Ammon's horn (tissue), 1 donor: ENCODE measurements at regions not wholly inside any gene's neighbourhood (a gene's known extent, or its start where the extent isn't known, plus 50 kb on each side); places are given as distances from the start of the nearest gene placed in this dataset.

Experiments used
- DNase-seq: peaks from one replicate; pipeline ENCODE4 v3.0.0-alpha.2; 2016; ENCODE audit warnings: low spot score

DNA sequence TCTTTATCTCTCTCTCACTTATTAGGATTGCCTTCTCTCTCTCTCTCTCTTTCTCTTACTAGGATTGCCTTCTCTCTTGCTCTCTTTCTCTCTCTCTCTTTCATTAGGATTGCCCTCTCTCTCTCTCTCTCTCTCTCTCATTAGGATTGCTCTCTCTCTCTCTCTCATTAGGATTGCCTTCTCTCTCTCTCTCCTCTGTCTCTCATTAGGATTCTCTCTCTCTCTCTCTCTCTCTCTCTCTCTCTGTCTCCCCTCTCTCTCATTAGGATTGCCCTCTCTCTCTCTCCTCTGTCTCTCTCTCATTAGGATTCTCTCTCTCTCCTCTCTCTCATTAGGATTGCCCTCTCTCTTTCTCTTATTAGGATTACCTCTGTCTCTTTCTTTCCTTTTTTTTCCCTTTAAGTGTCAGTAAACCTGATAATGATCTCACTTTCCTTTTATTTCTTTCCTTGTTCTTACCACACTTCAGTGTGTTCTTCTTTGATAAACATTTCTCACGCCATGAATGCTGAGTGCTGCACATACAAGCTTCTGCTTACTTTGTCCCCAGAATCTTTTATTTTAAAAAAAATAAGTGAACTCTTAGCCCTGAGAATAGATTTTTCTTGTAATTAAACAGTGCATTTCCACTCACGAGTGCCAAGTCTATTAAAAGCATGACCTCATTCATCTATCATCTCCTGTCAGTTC is 243.4 kb upstream of the TBC1D5 start:
- no peak for DNase-seq

DNA sequence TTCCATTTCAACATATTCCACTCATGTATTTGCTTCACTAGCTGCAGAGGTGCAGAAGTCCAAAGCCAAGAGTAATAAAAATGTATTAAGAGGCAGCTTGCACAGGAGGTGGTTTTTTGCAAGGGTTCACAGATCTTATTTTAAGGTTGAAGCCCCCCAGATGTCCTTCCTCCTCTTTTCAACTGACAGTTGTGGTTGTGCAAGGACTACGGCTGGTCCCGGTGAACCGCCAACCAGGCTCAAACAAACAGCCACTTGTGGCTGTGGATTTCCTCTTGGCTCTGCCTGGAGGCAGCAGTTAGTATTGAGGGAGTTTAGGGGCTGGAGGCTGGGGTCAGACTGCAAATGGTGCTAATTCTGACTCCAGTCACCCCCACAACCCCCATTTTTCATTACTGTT is 240.7 kb upstream of the TBC1D5 start:
- DNase-seq = no peak

DNA sequence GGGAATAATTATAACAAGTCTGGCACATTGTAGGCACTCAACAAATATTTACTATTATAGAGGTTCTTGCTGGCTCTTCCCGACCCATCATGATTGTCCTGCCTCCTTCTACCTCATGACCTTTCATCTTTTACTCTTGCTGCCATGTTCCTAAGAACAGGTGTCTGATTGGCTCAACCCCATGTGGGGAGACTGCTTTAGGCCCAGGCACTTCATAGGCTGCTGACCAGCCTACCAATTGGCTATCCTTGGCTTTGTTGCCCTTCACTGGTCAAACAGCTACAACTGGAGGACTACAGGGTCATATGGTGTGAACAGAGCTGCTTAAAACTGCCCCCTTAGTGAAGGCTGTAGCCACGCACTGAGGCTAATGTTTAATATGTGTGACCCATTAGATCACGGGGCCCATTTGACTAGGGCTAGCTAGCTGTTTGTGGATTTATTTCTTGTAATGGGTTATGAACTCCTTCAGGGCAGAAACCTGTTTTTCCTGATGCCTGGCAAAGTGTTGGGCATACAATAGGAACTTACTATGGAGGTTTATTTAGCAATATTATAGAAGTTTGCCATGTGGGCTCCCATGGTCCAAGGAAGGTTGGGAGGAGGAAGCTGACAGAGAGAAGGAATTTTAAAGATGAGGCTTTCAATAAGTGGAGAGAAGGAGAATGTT is 239.9 kb upstream of the TBC1D5 start:
- no peak for DNase-seq

DNA sequence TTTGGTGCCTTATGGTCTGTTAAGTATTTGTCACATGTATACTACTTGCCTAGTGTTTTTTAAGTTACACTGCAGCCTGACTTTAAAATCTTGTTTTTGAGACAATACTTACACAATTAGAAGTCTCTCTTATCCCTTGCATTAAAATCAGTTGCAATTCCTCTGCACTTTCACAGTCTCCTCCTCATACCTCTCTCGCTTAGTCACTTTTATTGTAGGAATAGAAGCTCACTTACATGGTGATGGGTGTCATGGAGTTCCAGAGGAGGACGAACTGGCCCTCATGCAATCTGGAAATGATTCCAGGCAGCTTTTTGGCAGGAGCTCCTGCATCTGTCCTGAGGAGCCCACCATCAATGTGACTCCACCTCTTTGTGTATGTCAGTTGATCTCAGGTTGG is 238.4 kb upstream of the TBC1D5 start:
- DNase-seq = no peak

DNA sequence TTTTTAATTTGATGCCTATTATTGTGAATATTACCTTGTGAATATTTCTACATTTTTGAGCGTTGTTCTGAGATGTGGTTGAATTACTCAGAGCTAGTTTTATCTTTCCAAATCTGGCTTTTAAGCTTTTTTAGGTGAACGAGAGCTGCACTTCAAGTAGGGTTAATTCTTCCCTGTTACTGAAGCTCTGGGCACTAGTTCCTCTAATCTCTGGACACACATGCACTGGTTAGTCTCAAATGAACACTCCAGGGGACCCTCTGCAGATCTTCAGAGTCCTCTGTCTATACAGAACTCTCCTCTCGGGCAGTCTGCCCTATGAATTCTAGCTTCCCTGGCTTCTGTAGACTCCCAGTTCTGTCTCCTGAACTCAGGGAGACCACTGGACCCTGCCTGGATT is 237.5 kb upstream of the TBC1D5 start:
- no peak for DNase-seq

DNA sequence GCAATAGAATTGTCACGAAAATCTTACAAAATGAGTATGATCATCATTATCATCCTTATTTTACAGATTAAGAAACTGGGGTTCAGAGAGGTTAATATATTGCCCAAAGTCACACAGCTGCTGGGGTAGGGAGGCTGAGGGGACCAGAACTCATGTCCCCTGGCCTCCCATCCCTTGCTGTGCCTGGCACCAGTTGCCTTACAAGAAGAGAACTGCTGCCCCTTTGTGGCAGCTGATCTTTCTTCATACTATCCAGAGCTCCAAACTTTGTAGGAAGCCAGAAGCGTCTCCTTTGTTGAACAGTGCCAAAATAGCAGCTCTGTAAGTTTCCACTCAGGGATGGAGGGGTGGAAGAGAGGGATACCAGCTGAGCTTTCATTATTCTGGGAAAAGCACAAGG is 236.8 kb upstream of the TBC1D5 start:
- DNase-seq = peak; percentile 34

DNA sequence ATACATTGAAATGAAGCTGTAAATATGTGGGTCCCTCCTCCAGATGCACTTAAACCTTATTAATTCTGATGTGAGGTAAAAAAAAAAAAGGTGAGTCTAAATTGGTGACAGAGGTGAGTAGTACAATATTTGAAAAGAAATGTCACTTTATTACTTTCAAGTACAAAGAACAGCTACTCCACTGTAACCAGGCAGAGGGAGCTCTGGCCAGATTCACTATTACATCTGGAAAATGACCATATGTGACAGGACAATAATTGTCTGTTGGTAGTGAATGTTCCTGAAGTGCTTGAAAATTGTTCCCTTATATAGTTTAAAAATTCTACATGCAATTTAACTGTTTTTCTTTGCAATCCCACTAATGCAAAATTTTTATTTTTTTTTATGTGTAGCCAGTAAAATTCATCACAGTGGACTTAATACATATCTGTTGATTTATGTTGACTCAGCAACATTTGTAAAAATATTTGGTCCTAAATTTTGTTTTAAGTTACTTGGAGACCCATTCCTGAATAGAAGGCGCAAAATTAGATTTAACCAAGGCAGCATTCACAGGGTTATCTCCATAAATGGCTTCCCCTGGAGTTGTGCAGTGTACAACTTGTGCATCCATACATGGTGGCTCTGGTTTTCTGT is 231.9 kb upstream of the TBC1D5 start:
- no peak for DNase-seq

DNA sequence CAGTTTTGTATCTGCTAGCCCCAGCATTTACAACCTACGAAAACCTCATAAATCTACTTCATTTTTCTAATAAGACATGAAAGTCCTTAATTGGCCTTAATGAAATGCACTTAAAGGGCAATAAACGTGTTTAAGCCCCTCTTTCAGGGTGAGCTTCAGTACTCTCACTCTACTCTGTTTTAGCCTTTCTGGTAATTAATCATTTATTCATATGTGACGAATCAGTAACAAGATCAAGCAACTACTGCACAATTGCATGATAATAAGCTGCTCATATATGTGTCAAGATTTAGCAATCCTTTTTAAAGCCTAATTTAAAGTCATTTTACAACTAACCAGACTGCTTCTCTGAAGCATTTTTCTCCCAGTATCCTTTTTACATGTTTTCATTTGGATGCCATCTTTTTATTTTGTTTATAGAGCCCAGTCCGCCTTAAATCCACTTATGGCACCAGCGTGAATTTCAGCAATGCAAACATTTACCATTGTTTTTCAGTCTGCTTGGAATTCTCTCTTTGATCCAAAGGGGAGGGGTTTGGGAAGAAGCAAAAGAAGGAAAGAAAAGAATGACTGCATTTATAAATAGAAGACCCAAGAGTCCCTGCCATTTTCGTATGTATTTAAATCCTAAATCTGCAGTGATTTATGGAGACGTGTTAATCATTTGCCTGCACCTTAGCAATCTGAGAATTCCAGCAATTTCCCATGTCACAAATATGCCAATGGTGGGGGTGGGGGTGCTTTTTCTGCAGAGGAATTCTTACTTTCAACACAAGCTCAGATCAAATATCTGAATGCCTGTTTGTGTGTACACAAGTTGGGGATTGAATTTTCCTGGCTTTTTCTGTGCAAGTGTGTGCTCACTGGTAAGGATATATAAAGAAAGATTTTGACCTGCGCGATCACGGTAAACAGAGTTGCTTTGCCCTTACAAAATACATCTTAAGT is 230.8 kb upstream of the TBC1D5 start:
- no peak for DNase-seq

DNA sequence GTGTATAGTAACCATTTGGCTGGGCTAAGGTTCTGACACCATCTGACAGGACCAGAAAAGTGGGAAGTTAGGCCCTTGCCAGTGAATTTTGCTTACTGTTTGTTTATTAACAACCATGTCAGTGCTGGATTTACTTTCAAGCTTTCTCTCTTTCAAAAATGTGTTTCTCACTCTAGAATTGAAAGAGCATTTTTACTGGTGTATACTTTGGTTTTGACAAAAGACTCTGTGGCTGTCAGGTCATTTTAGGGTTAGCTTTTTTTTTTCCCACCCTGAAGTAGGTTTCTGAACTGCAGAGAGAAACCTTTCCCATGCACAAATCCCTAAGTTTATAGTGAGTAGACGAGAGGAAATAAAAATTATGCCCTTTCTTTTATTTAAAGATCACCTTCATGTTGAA is 230.0 kb upstream of the TBC1D5 start:
- DNase-seq = no peak

DNA sequence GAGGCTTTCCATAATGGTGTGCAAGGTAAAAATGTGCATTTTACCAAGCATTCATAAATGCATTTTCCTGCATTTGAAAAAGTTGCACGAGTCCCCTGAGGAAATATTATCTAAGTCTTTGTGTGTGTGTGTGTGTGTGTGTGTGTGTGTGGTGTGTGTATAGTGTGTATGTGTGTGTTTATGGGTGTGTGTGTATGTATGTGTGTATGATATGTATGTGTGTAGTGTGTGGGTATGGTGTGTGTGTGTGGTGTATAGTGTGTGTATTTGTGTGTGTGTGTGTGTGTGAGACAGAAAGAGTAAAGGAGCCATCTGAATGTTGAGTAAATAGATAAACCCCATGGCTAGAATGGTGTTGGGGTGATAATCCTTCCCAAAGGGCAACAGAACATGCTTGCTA is 229.6 kb upstream of the TBC1D5 start:
- DNase-seq = no peak

DNA sequence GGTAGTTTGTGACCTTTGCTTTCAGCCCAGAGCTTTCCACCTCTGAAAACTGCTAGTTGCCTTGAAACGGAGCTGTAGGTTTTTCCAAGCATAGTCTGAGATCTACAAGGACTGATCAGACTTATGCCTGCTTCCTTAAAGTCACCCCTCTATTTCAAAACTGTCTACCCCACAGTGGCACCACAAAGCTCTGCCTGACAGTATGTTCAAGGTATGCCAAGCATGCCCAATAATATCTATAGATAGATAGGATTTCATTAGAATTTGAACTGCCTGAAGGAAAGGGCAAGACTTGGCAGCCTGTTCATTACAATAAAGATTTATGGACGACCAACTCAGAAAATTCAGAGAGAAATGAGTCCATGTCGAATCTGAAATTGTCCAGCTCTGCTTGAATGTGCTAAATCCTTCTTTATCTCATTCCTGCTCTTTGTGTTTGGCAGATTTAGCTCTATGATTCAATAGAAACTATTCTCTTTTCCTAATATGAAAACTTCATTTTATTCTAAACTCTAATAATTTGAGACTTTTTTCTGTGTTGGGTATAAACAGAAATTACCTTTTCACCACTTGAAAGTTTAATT is 227.6 kb upstream of the TBC1D5 start:
- no peak for DNase-seq

DNA sequence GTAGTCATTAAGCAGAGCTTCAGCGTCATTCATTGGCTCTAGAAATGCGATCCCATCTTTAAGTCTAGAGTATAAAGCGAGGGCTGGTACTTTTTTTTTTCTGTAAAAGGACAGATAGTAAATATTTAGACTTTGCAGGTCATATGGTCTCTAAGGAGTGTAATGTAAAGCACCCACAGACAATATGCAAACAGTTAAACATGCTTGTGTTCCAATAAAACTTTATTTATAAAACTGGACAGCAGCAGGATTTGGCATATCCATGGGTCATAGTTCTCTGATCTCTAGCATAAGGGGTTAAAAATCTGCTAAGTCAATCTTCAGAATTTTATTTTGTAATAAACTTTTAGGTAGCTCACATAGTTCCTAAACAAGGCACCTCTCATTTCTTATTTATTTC is 226.8 kb upstream of the TBC1D5 start:
- no peak for DNase-seq

DNA sequence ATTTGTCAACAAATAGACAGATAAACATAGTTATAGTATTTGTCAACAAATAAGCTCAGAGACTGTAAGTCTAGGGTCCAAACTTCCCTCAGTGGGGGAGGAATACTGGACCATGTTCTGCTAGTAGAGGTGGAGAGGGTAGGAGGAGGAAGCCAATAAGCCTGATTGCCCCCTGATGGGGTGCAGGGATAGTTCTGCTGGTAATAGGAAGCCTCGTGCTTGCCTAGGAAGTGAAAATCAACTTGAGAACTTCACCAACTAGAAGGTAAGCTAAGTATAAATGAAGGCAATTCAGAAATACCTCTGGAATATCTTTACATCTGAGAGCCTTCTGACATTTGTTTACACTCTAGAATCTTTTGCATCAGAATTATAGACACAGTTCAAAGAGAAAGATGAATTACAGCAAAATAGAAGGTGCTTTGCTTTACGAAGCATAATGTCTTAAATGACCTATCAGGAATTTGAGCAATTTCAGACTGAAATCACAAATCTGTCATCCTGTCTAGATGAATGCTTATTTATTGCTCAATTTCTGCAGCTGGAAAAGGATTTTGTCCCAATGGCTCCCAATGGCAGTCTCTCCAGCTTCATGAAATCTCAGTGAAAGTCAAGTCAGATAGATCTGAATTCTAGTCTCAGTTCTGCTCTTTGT is 225.6 kb upstream of the TBC1D5 start:
- DNase-seq = no peak

DNA sequence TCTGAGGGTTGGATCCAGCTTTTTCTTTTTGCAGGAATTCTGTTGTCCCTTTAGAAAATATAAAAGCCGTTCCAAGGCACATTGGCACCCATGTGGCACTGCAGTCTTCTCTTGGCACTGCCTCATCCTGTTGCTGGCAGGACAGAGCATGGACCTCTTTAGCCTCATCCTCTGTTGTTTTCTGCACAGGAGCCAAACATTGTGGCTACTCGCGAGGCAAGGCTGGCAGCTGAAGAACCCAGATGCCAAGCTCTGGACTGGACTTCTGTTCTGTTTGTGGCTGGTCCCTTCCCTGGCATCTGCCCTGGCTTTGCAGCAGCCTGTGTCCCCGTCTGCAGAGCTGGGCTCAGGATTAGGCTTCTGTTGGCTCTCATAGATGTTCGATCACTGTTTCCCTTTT is 224.7 kb upstream of the TBC1D5 start:
- DNase-seq = peak; percentile 89

DNA sequence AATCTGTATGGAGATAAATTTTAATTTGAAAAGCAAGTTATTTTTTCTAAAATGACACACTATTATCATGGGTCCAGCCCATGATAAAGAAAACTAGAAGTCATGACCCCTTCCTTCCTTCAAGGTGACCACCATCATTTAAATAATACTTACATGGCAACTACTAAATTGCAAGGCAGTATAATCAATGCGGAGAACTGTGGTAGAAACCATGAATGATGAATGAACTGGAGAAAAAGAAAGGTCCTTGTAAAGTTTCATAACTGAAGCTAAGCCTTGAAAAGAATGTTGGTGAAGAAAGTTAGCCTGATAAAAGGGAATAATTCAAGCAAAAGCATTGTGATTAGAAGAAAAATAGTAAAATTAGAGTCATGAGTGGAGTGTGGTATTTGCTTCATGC is 222.9 kb upstream of the TBC1D5 start:
- no peak for DNase-seq

DNA sequence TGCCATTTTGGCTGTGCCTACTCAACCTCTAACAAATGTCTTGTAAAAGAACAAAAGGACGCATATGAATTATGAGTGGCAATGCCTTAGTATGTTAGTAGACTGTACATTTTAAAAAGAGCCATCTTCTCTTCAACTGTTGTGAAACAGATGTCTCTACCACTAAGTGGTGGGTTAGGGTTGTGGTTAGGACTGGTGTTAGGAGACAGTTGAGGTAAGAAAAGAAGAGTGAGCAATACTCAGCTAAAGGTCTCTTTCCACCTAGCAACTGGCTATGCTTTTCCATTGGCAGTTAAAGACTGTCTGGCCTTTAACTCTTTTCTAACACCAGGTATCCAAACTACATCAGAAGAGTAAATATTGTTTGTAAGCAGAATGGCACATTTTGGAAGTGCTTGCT is 221.7 kb upstream of the TBC1D5 start:
- DNase-seq = no peak

DNA sequence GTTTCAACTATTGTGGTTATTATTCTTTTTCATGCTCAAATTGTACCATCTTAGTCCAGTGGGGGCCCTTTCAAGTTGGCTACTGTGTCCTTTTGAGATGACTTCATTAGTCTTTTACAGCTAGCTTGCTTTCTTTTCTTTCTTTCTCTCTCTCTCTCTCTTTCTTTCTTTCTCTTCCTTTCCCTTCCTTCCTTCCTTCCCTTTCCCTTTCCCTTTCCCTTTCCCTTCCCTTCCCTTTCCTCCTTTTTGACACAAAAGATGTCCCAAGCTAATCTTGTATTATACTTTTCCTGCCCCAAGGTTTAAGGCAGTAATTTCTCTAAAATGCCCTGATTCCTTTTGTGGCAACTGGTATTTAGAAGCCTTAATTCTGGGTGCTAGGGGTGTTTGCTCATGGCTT is 213.0 kb upstream of the TBC1D5 start:
- DNase-seq = no peak

DNA sequence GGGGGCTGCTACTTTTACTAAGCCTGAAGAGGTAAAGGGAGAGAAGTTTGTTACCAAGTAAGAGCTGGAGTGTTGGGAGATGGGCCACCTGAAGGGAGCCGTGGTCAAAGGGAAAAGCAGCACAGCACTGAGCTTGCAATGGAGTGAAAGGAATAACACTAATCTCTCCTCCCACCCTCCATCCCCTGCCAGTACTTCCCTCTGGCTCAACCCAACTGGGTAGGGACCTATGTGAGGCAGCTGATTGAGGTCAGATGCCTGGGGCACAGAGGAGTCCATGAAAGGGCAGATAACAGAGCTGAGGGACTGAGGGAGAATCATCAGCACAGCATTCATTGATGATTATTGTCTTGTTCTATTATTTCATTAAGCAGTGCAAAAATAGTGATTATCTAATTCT is 212.4 kb upstream of the TBC1D5 start:
- DNase-seq = no peak

DNA sequence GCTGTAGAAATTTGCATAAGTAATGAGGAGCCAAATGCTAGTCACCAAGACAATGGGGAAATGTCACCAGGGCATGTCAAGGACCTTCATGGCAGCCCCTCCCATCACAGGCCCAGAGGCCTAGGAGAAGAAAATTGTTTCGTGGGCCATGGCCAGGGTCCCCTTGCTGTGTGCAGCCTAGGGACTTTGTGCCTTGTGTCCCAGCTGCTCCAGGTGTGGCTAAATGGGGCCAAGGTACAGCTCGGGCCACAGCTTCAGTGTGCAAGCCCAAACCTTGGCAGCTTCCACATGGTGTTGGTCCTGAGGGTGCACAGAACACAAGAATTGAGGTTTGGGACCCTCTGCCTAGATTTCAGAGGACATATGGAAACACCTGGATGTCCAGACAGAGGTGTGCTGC is 208.8 kb upstream of the TBC1D5 start:
- no peak for DNase-seq

DNA sequence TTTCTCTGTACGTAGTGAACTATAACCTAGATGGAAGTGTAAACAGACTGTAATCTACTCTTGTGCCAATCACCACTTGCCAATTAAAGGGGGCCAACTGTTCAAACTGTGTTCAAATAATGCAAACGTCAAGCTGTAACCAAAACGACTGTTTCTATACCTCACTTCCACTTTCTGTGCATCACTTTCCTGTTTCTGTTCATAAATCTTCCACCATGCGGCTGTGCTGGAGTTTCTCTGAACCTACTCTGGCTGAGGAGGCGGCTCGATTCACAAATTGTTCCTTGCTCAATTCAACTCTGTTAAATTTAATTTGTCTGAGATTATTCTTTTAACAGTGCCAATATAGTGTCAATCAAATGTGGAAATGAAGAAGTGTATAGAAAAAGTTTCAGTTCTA is 206.7 kb upstream of the TBC1D5 start:
- no peak for DNase-seq

DNA sequence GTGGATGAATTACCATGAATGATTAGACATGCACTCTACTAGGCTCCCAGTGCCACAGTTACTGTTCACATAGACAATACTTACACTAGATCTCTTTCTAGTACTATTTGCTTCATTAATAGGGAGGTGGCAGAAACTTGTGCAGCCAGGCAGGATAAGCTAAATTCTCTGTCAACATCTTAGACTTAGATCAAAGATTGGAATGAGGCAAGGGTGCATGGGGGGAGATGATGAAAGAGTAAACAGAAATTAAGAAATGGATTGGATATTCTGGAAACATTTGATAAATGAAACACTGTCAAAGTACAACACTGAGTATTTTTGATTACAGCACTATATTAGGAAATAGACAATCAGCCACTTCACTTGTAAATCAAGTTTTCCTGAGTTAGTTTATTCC is 205.4 kb upstream of the TBC1D5 start:
- no peak for DNase-seq

DNA sequence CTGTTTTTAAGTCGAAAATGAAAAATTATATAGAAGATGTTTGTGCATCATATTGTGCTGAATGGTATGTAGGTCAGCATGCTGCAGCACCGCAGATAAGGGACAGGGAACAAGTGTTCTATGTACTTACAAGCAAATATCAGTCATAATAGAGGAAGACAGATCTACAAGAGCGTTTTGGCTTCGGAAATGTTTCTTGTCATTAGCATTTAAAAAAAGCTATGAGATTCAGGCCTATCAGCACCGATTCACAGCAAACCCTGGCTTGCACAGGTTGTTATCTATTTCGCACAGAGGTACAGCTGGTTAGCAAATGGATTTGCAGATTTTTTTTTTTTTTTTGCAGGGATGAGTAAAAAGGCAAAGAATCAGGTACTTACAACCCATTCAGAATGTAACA is 204.2 kb upstream of the TBC1D5 start:
- no peak for DNase-seq
